ENCODE measurements at regions not wholly inside any gene's neighbourhood (a gene's known extent, or its start where the extent isn't known, plus 50 kb on each side); places are given as distances from the start of the nearest gene placed in this dataset.

DNA sequence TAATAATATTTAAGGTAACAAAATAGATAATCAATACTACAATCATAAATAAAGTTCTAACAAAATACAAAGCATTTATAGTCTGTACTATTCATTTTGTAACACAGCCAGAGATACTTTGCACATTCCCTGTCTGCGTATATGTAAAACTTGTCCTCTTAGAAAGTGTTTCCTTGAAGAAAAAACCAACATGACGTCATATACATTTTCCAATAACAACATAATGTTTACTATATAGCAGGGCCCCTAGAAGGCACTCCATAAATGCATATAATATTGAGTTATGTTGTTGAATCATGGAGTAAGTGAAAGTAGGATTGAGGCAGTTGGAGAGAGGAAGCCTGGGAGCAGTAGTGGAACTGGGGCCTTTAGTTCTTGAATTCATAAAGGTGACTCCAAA is 371.4 kb upstream of the HTR2A start:
- no peak overlapping the region for H3K4me3 ChIP-seq
- no peak overlapping the region for H3K27ac ChIP-seq
- H3F3A ChIP-seq (ENCODE audit: insufficient read depth, low read depth) = no peaks in the 10 kb centered on the region
- no peak overlapping the region for H3K4me2 ChIP-seq
- intact Hi-C loops (cut with micrococcal nuclease; ENCODE audit: unreplicated experiment) = no loop called here
- CTCF ChIA-PET = no interaction called here
- TF ChIP-seq EZH2 (IDR thresholded peaks at IDR 0.05; ENCODE audit: low read depth) = no peak
- TF ChIP-seq, protein P1, sequence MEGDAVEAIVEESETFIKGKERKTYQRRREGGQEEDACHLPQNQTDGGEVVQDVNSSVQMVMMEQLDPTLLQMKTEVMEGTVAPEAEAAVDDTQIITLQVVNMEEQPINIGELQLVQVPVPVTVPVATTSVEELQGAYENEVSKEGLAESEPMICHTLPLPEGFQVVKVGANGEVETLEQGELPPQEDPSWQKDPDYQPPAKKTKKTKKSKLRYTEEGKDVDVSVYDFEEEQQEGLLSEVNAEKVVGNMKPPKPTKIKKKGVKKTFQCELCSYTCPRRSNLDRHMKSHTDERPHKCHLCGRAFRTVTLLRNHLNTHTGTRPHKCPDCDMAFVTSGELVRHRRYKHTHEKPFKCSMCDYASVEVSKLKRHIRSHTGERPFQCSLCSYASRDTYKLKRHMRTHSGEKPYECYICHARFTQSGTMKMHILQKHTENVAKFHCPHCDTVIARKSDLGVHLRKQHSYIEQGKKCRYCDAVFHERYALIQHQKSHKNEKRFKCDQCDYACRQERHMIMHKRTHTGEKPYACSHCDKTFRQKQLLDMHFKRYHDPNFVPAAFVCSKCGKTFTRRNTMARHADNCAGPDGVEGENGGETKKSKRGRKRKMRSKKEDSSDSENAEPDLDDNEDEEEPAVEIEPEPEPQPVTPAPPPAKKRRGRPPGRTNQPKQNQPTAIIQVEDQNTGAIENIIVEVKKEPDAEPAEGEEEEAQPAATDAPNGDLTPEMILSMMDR (conservative IDR thresholded peaks at IDR 0.05) = no peak
- H3K9me2 ChIP-seq (ENCODE audit: insufficient read depth) = no peaks in the 10 kb centered on the region
- no peaks in the 10 kb centered on the region for H3K4me1 ChIP-seq (replicated peaks; ENCODE audit: insufficient read depth)
- no peak overlapping the region for H2AFZ ChIP-seq
- POLR2A ChIA-PET (ENCODE audit: unreplicated experiment) = no interaction called here
- no TSS peak for BruUV-seq (replicated peaks)
- no peaks in the 10 kb centered on the region for H3K79me2 ChIP-seq (ENCODE audit: low read depth)
- no peaks in the 10 kb centered on the region for H3K36me3 ChIP-seq (ENCODE audit: low read depth)
- no peak for DNase-seq
- H4K20me1 ChIP-seq (ENCODE audit: insufficient read depth) = no peaks in the 10 kb centered on the region
- H3K27me3 ChIP-seq (ENCODE audit: insufficient read depth, low read depth) = no peaks in the 10 kb centered on the region
- no peaks in the 10 kb centered on the region for H3K9me3 ChIP-seq (ENCODE audit: insufficient read depth, low read depth)

DNA sequence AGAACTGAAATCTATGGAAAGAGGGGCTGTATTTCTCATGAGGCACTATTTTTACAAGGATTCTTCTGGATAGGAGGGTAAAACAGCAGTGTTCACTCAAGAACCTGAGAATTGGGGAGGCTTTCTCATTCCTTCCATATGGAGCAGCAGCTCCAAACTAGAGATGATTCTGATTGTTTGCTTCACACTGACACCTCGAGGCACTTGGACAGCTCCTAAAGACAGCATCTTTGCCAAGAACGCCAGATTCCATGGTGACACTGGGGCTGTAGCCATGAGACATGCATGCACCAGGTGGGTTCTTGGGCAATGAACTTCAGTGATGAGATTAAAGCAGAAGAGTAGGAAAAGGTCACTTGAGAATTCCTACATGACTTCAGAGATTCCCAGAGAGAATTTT is 361.5 kb upstream of the HTR2A start:
- Histone ChIP-seq H3K9me3 (ENCODE audit: insufficient read depth, low read depth) (no peaks in the 10 kb centered on the region), H3K4me2 (no peak overlapping the region), H3K79me2 (ENCODE audit: low read depth) (no peaks in the 10 kb centered on the region), H4K20me1 (ENCODE audit: insufficient read depth) (no peaks in the 10 kb centered on the region), H3K4me3 (no peak overlapping the region), H3K4me1 (replicated peaks; ENCODE audit: insufficient read depth) (no peaks in the 10 kb centered on the region), H3K27me3 (ENCODE audit: insufficient read depth, low read depth) (no peaks in the 10 kb centered on the region), H2AFZ (no peak overlapping the region), H3K36me3 (ENCODE audit: low read depth) (no peaks in the 10 kb centered on the region), H3K27ac (no peak overlapping the region), H3F3A (ENCODE audit: insufficient read depth, low read depth) (no peaks in the 10 kb centered on the region), H3K9me2 (ENCODE audit: insufficient read depth) (no peaks in the 10 kb centered on the region)
- POLR2A ChIA-PET (ENCODE audit: unreplicated experiment) = no interaction called here
- intact Hi-C loops (cut with micrococcal nuclease; ENCODE audit: unreplicated experiment) = no loop called here
- CTCF ChIA-PET = interaction anchor here (0.6 kb wide), 1 partner anchor 1206 kb away, joined by 3 read pairs; no protein-coding TSS in a partner anchor
- no TSS peak for BruUV-seq (replicated peaks)
- no peak for DNase-seq
- TF ChIP-seq, protein P1 (conservative IDR thresholded peaks at IDR 0.05) = no peak
- TF ChIP-seq EZH2 (IDR thresholded peaks at IDR 0.05; ENCODE audit: low read depth) = no peak

DNA sequence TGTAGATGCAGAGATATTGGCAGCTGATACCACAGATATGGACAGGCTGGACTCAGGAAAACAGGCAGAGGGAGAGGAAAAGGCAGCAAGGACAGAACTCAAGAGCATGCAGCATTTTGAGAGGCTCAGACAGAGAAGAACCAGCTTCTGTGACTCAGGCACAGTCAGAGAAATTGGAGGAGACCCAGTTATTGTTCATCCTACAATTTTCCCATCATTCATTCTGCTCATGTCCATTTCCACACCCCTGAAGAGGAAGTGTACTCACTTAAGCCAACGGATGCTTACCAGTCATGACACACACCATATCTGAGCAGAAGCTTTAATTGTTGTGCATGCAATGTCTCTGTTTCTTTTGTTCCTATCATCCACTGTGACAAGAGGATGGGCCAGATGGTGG is 359.8 kb upstream of the HTR2A start:
- Histone ChIP-seq H3K4me1 (replicated peaks; ENCODE audit: insufficient read depth) (no peaks in the 10 kb centered on the region), H3F3A (ENCODE audit: insufficient read depth, low read depth) (no peaks in the 10 kb centered on the region), H3K9me2 (ENCODE audit: insufficient read depth) (no peaks in the 10 kb centered on the region), H3K79me2 (ENCODE audit: low read depth) (no peaks in the 10 kb centered on the region), H3K27ac (no peak overlapping the region), H2AFZ (no peak overlapping the region), H3K27me3 (ENCODE audit: insufficient read depth, low read depth) (no peaks in the 10 kb centered on the region), H3K4me3 (no peak overlapping the region), H3K9me3 (ENCODE audit: insufficient read depth, low read depth) (no peaks in the 10 kb centered on the region), H4K20me1 (ENCODE audit: insufficient read depth) (no peaks in the 10 kb centered on the region), H3K36me3 (ENCODE audit: low read depth) (no peaks in the 10 kb centered on the region), H3K4me2 (no peak overlapping the region)
- intact Hi-C loops (cut with micrococcal nuclease; ENCODE audit: unreplicated experiment) = no loop called here
- TF ChIP-seq, protein P1 (conservative IDR thresholded peaks at IDR 0.05) = no peak
- TF ChIP-seq EZH2 (IDR thresholded peaks at IDR 0.05; ENCODE audit: low read depth) = no peak
- POLR2A ChIA-PET (ENCODE audit: unreplicated experiment) = no interaction called here
- CTCF ChIA-PET = no interaction called here
- DNase-seq = no peak
- BruUV-seq (replicated peaks) = no TSS peak

Data from PC-9 (cell line).